ENCODE measurements at regions not wholly inside any gene's neighbourhood (a gene's known extent, or its start where the extent isn't known, plus 50 kb on each side); places are given as distances from the start of the nearest gene placed in this dataset.
A peak's percentile ranks its signal among the peaks of the same experiment; 100 is the strongest.

DNA sequence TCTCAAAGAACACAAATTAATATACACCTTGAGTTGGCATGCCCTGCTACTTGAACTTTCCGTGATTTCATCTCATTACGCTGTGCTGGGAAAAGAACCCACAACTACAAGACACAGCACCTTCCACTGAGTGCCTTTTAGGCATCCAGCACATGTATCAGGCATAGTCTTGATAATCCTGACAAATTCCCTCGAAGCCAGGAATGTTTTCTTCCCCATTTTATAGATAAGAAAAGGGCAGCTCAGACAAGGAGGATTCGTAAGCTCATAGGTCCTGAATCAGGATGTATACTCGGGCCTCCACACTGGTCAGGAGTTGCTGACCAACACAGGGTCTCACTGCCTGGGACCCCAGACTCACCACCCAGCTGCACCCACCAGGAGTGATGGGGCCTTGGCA lies 368.6 kb downstream of the TNS3 start:
- intact Hi-C loops (cut with DNase I) = no loop called here
- no peak for FAIRE-seq

DNA sequence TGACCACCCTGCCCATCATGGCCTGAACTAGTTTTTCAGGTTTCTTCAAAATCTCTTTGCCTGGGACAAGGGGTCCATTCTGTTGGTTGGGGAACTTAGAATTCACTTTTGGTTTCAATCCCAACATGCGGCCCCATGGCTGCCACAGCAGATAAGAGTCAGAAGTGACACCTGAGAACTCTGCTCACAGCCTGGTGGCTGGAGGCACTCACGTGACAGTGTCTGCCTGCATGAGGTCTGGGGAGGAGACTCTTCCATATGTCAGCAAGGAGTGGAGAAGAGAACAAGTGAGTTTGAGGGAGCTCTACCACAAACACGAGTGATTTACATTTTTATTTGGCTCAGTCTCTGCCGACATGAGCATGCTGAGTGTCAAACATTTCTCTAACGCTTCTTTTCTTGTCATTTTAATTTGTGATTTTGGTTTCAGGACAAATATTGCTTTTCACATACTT lies 370.4 kb downstream of the TNS3 start:
- no peaks in the 10 kb centered on the region for H3K4me1 ChIP-seq (ENCODE audit: control insufficient read depth in 2 of 3, insufficient read depth in 2 of 3, low read depth in 1 of 3, low read length in 3 of 3)
- H3K9me3 ChIP-seq (ENCODE audit: control insufficient read depth in 2 of 3, insufficient read depth in 1 of 3, low read length in 3 of 3) = no peaks in the 10 kb centered on the region
- TF ChIP-seq, protein P1, sequence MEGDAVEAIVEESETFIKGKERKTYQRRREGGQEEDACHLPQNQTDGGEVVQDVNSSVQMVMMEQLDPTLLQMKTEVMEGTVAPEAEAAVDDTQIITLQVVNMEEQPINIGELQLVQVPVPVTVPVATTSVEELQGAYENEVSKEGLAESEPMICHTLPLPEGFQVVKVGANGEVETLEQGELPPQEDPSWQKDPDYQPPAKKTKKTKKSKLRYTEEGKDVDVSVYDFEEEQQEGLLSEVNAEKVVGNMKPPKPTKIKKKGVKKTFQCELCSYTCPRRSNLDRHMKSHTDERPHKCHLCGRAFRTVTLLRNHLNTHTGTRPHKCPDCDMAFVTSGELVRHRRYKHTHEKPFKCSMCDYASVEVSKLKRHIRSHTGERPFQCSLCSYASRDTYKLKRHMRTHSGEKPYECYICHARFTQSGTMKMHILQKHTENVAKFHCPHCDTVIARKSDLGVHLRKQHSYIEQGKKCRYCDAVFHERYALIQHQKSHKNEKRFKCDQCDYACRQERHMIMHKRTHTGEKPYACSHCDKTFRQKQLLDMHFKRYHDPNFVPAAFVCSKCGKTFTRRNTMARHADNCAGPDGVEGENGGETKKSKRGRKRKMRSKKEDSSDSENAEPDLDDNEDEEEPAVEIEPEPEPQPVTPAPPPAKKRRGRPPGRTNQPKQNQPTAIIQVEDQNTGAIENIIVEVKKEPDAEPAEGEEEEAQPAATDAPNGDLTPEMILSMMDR (IDR thresholded peaks at IDR 0.05; ENCODE audit: borderline replicate concordance, extremely low read depth, insufficient read depth) = no peak
- no peaks in the 10 kb centered on the region for H3K27me3 ChIP-seq (ENCODE audit: control insufficient read depth, insufficient read depth, low read length)
- no peak overlapping the region for H3K27ac ChIP-seq (ENCODE audit: low read depth in 2 of 2, low read length in 2 of 2)
- no peaks in the 10 kb centered on the region for H3K36me3 ChIP-seq (ENCODE audit: control insufficient read depth in 2 of 3, insufficient read depth in 3 of 3, low read length in 3 of 3)
- H3K4me3 ChIP-seq (ENCODE audit: low read length in 3 of 3) = no peak overlapping the region
- DNase-seq (peak in 3 of 5 donors; percentile 17 to 50 (median 39)), FAIRE-seq (no peak)
- no peak overlapping the region for H3K9ac ChIP-seq (ENCODE audit: low read length in 3 of 3)
- intact Hi-C loops (cut with DNase I) = no loop called here

More for the DNA sequence above, 368.6 kb downstream of the TNS3 start:
- Histone ChIP-seq H3K27ac (ENCODE audit: low read depth in 2 of 2, low read length in 2 of 2) (no peak overlapping the region), H3K4me1 (ENCODE audit: control insufficient read depth in 2 of 3, insufficient read depth in 2 of 3, low read depth in 1 of 3, low read length in 3 of 3) (no peaks in the 10 kb centered on the region), H3K27me3 (ENCODE audit: control insufficient read depth, insufficient read depth, low read length) (no peaks in the 10 kb centered on the region), H3K9me3 (ENCODE audit: control insufficient read depth in 2 of 3, insufficient read depth in 1 of 3, low read length in 3 of 3) (no peaks in the 10 kb centered on the region), H3K4me3 (ENCODE audit: low read length in 3 of 3) (no peak overlapping the region), H3K9ac (ENCODE audit: low read length in 3 of 3) (no peak overlapping the region), H3K36me3 (ENCODE audit: control insufficient read depth in 2 of 3, insufficient read depth in 3 of 3, low read length in 3 of 3) (no peaks in the 10 kb centered on the region)
- DNase-seq = no peak
- TF ChIP-seq, protein P1 (IDR thresholded peaks at IDR 0.05; ENCODE audit: borderline replicate concordance, extremely low read depth, insufficient read depth) = no peak

DNA sequence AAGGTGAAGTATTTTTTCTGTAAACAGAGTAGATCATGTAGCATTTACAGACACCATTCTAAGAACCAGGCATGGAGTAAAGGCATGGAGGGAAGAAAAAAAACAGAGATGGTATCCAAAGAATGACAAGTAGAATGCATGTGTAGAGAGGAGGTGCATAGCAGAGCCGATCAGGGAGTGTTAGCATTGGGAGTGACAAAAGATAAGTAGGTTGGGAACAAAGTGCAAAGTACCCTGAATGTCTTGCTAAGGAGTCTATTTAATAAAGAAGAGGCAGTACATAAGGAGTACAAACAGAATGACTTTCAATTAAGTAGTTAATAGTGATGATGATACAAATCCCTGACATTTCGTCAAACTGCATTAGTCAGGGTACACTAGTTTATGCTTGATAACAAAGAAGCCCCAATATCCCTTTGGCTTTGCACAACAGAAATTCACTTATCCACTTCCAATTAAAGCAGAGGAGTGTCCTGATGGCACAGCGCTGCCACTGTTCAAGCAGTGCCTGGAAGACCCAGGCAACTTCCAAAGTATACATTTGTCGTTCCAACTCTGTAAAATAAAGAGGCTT lies 371.5 kb downstream of the TNS3 start:
- Histone ChIP-seq H3K9ac (ENCODE audit: low read length in 3 of 3) (no peak overlapping the region), H3K27ac (ENCODE audit: low read depth in 2 of 2, low read length in 2 of 2) (no peak overlapping the region), H3K27me3 (ENCODE audit: control insufficient read depth, insufficient read depth, low read length) (no peaks in the 10 kb centered on the region), H3K4me3 (ENCODE audit: low read length in 3 of 3) (no peak overlapping the region), H3K9me3 (ENCODE audit: control insufficient read depth in 2 of 3, insufficient read depth in 1 of 3, low read length in 3 of 3) (no peaks in the 10 kb centered on the region), H3K4me1 (ENCODE audit: control insufficient read depth in 2 of 3, insufficient read depth in 2 of 3, low read depth in 1 of 3, low read length in 3 of 3) (no peaks in the 10 kb centered on the region), H3K36me3 (ENCODE audit: control insufficient read depth in 2 of 3, insufficient read depth in 3 of 3, low read length in 3 of 3) (no peaks in the 10 kb centered on the region)
- intact Hi-C loops (cut with DNase I) = no loop called here
- FAIRE-seq (no peak), DNase-seq (no peak)
- TF ChIP-seq, protein P1 (IDR thresholded peaks at IDR 0.05; ENCODE audit: borderline replicate concordance, extremely low read depth, insufficient read depth) = no peak

DNA sequence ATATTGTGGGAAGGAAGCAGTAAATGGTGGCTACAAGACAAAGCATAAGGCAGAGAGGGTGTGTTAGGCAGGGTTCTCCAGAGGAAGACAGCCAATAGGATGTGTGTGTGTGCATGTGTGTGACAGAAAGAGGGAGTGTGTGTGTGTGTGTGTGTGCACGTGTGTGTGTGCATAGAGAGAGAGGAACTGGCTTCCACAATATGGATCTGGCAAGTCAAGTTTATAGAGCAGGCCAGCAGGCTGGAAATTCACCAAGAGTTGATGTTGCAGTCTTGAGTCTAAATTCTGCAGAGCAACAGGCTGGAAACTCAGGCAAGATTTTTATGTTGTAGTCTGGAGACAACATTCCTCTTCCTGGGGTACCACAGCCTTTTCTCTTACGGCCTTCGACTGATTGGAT lies 374.0 kb downstream of the TNS3 start:
- intact Hi-C loops (cut with DNase I) = no loop called here
- TF ChIP-seq, protein P1 (IDR thresholded peaks at IDR 0.05; ENCODE audit: borderline replicate concordance, extremely low read depth, insufficient read depth) = no peak
- DNase-seq (no peak), FAIRE-seq (no peak)
- no peak overlapping the region for H3K4me3 ChIP-seq (ENCODE audit: low read length in 3 of 3)
- H3K36me3 ChIP-seq (ENCODE audit: control insufficient read depth in 2 of 3, insufficient read depth in 3 of 3, low read length in 3 of 3) = no peaks in the 10 kb centered on the region
- H3K27ac ChIP-seq (ENCODE audit: low read depth in 2 of 2, low read length in 2 of 2) = no peak overlapping the region
- no peaks in the 10 kb centered on the region for H3K27me3 ChIP-seq (ENCODE audit: control insufficient read depth, insufficient read depth, low read length)
- H3K9me3 ChIP-seq (ENCODE audit: control insufficient read depth in 2 of 3, insufficient read depth in 1 of 3, low read length in 3 of 3) = no peaks in the 10 kb centered on the region
- no peak overlapping the region for H3K9ac ChIP-seq (ENCODE audit: low read length in 3 of 3)
- no peaks in the 10 kb centered on the region for H3K4me1 ChIP-seq (ENCODE audit: control insufficient read depth in 2 of 3, insufficient read depth in 2 of 3, low read depth in 1 of 3, low read length in 3 of 3)
